VCaP (cell line): ENCODE measurements at regions not wholly inside any gene's neighbourhood (a gene's known extent, or its start where the extent isn't known, plus 50 kb on each side); places are given as distances from the start of the nearest gene placed in this dataset.

Experiments used
- H3K27ac ChIP-seq: fragments of 450-650 bp; 2 replicates; pipeline ENCODE4 v1.5.1; 2017
- CTCF ChIP-seq: fragments of 450-650 bp; conservative IDR thresholded peaks from 2 replicates; pipeline ENCODE4 v1.5.1; 2017; ENCODE audit warnings: mild to moderate bottlenecking, moderate library complexity

- no peak for TF ChIP-seq CTCF
- no peak overlapping the region for H3K27ac ChIP-seq
Observed at GRCh38 chr14:87579036-87579435, 413.9 kb downstream of the GALC start.

GRCh38 chr14:87575378-87575777 is 417.6 kb downstream of the GALC start:
- no peak for TF ChIP-seq CTCF

GRCh38 chr14:87573591-87573990 is 419.4 kb downstream of the GALC start:
- no peak for TF ChIP-seq CTCF

More at GRCh38 chr14:87575378-87575777, 417.6 kb downstream of the GALC start:
- H3K27ac ChIP-seq, result no peak overlapping the region

GRCh38 chr14:87567618-87568295 is 425.2 kb downstream of the GALC start:
- no peak overlapping the region for H3K27ac ChIP-seq
- no peak for TF ChIP-seq CTCF

More at GRCh38 chr14:87573591-87573990, 419.4 kb downstream of the GALC start:
- H3K27ac ChIP-seq, result no peak overlapping the region

- no peak for TF ChIP-seq CTCF
Observed at GRCh38 chr14:87566991-87567390, 426.0 kb downstream of the GALC start.

GRCh38 chr14:87547536-87547935 is 445.4 kb downstream of the GALC start:
- TF ChIP-seq CTCF, result no peak
- no peak overlapping the region for H3K27ac ChIP-seq

More at GRCh38 chr14:87566991-87567390, 426.0 kb downstream of the GALC start:
- H3K27ac ChIP-seq, result no peak overlapping the region

- TF ChIP-seq CTCF, result no peak
- H3K27ac ChIP-seq, result no peak overlapping the region
Observed at GRCh38 chr14:87542288-87542687, 450.7 kb downstream of the GALC start.
